ENCODE measurements at regions not wholly inside any gene's neighbourhood (a gene's known extent, or its start where the extent isn't known, plus 50 kb on each side); places are given as distances from the start of the nearest gene placed in this dataset.

- TF ChIP-seq, protein P1, sequence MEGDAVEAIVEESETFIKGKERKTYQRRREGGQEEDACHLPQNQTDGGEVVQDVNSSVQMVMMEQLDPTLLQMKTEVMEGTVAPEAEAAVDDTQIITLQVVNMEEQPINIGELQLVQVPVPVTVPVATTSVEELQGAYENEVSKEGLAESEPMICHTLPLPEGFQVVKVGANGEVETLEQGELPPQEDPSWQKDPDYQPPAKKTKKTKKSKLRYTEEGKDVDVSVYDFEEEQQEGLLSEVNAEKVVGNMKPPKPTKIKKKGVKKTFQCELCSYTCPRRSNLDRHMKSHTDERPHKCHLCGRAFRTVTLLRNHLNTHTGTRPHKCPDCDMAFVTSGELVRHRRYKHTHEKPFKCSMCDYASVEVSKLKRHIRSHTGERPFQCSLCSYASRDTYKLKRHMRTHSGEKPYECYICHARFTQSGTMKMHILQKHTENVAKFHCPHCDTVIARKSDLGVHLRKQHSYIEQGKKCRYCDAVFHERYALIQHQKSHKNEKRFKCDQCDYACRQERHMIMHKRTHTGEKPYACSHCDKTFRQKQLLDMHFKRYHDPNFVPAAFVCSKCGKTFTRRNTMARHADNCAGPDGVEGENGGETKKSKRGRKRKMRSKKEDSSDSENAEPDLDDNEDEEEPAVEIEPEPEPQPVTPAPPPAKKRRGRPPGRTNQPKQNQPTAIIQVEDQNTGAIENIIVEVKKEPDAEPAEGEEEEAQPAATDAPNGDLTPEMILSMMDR (conservative IDR thresholded peaks at IDR 0.05; ENCODE audit: low read length): no peak
- no peak for TF ChIP-seq EZH2phosphoT487 (IDR thresholded peaks at IDR 0.05; ENCODE audit: borderline replicate concordance, low read depth, low read length)
These were observed 140.3 kb upstream of the DDX18 start for GRCh38 chr2:117674172-117674571.
